Activated naive CD4-positive, alpha-beta T cell treated with anti-CD3 and anti-CD28 coated beads for 36 hours (primary cell): ENCODE measurements at regions not wholly inside any gene's neighbourhood (a gene's known extent, or its start where the extent isn't known, plus 50 kb on each side); places are given as distances from the start of the nearest gene placed in this dataset.
"Not testable (repeated sequence)": the region's sequence is repeated elsewhere in the genome, so short reads cannot be mapped to it uniquely, and the experiment has no call there.

Experiments
- CTCF ChIA-PET: fragments of 350-600 bp; sonication (Branson Sonifier 250); formaldehyde crosslinking; loops from one replicate; lab custom pipeline; 2021; ENCODE audit warnings: antibody characterized with exemption; lab: Charles Lee
- DNase-seq: peaks from one replicate; pipeline ENCODE4 v3.0.0-alpha.2; 2020
- H3K27ac Mint-ChIP-seq: one replicate; pipeline ENCODE4 v1.8.0; 2021; ENCODE audit warnings: mild to moderate bottlenecking, mixed read lengths
- H3K27me3 Mint-ChIP-seq: one replicate; pipeline ENCODE4 v1.8.0; 2021; ENCODE audit warnings: low read depth, mixed read lengths
- H3K36me3 Mint-ChIP-seq: one replicate; pipeline ENCODE4 v1.8.0; 2021; ENCODE audit warnings: low read depth, mixed read lengths
- H3K4me1 Mint-ChIP-seq: one replicate; pipeline ENCODE4 v1.8.0; 2021; ENCODE audit warnings: low read depth, mixed read lengths
- H3K4me3 Mint-ChIP-seq: one replicate; pipeline ENCODE4 v1.8.0; 2021; ENCODE audit warnings: mild to moderate bottlenecking, moderate library complexity, mixed read lengths
- H3K9me3 Mint-ChIP-seq: one replicate; pipeline ENCODE4 v1.8.0; 2021; ENCODE audit warnings: mixed read lengths
- intact Hi-C: fragments of 100-400 bp; cut with micrococcal nuclease; formaldehyde crosslinking; loops from one replicate; pipeline ENCODE4 v1.15.1; 2023

DNA sequence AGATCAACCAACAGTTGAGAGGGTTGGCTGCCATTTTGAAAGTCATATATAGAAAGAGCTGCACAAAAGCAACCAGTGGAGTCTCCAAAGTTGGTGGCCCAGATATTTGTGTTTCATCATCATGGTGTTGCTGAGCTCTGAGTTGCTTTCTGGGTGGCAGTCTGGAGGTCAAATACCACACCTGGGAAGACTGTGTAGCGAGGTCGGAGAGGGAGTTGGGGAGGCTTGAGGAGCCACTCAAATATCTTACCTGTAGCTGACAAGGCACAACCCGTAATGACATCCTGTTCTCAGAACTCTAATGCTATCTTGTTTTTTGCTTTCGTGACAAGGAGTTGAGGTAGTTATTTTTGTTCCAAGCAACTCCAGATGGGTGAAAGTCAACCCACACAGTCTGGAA lies 100.4 kb downstream of the NPIPB5 start:
- H3K4me3 Mint-ChIP-seq, H3K4me1 Mint-ChIP-seq, H3K27me3 Mint-ChIP-seq, H3K9me3 Mint-ChIP-seq, CTCF ChIA-PET, H3K36me3 Mint-ChIP-seq, H3K27ac Mint-ChIP-seq, DNase-seq: not testable (repeated sequence)
- intact Hi-C loops: loop anchor here (10.0 kb wide), 1 partner anchor 1046 kb away; no protein-coding TSS in a partner anchor

DNA sequence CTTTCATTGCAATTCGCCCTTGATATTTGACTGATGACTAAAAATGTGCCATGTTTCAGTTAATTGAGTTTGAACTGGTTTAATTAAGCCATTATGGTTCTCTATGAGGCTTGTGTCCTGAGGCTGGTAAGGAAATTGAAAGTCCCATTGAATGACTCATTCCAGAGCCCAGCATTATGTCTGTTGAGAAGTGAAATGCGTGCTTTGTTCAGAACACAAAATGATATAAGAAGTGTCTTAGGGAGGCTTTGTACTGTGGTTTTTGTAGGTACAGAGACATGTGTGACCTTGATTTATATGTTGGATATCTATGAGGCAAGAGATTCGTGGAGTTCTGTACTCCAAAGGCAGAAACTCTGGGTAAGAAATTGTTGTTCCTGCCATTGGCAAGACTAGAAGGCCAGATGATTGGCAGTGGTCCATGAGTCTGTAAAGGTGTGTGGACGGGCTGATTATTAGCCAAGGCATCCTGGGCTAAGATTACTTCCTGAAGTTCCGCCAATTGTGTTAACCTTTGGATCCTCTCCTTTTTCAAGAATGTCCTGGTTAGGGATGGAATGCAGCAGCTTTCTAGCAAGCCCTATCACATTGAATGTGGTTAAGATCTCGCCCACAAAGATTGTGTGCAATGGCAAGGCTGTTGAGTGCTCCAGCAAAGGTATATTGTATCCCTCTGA lies 103.7 kb downstream of the NPIPB5 start:
- CTCF ChIA-PET: no interaction called here
- intact Hi-C loops: loop anchor here (10.0 kb wide), 1 partner anchor 1050 kb away; no protein-coding TSS in a partner anchor
- H3K36me3 Mint-ChIP-seq: no peaks in the 10 kb centered on the region
- DNase-seq: no peak
- no peaks in the 10 kb centered on the region for H3K4me1 Mint-ChIP-seq
- peaks cover 2% of the 10 kb centered on the region for H3K27me3 Mint-ChIP-seq
- H3K9me3 Mint-ChIP-seq: no peaks in the 10 kb centered on the region
- H3K4me3 Mint-ChIP-seq: no peak overlapping the region
- no peak overlapping the region for H3K27ac Mint-ChIP-seq

DNA sequence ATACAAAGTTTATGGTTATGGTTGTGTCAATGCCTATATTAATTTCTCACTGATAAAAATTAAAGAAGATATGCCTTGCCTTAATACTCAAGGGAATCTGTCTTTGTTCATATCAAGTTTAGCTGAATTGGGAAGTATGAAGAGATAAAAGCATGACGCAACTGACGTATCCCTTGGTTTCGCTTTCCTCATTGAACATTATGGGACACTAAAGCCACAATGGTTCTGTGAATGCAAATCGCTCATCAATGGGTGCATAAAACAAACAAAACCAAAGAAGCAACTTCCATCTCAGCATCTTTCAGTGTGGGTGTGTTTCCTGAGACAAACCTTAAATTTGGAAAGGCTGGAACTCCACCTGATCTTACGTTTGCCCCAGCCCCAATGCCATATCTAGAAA lies 108.2 kb downstream of the NPIPB5 start:
- intact Hi-C loops: loop anchor here (10.0 kb wide), 1 partner anchor 1054 kb away; no protein-coding TSS in a partner anchor
- Mint-ChIP-seq H3K4me3 (no peak overlapping the region), H3K9me3 (no peaks in the 10 kb centered on the region), H3K4me1 (no peaks in the 10 kb centered on the region), H3K27ac (no peak overlapping the region), H3K36me3 (no peaks in the 10 kb centered on the region), H3K27me3 (peaks cover 2% of the 10 kb centered on the region)
- no peak for DNase-seq
- CTCF ChIA-PET: interaction anchor here (0.6 kb wide), 1 partner anchor 15 kb away, joined by 6 read pairs; no protein-coding TSS in a partner anchor

DNA sequence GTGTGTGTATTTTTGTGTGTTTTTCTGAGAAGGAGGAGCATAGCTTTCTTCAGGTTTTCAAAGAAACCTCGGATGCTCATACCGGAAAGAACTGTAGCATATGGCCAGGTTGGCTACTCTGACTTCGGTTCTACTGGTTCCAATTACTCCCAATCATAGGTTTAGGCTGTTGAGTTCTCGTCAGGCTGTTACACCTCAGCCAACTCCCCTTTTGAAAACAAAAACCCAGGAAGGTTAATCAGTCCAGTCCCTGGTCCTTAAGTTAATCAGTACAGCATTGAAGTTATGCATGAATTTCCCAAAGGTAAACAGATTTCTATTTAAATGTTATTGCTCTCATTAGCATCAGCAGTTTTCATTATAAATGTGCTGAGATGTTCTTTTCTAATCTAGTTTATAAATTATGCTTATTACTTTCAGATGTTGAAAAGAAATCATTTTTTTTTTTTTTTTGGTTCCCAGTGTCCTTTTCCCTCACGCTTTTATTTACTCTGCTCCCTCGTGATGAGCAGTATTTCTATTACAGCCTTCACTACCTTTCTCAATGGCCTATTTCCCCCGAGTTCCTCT lies 111.0 kb downstream of the NPIPB5 start:
- H3K4me1 Mint-ChIP-seq: no peaks in the 10 kb centered on the region
- CTCF ChIA-PET: interaction anchor here (0.6 kb wide), 1 partner anchor 1515 kb away, joined by 3 read pairs; no protein-coding TSS in a partner anchor
- H3K27ac Mint-ChIP-seq: no peak overlapping the region
- H3K4me3 Mint-ChIP-seq: no peak overlapping the region
- intact Hi-C loops: no loop called here
- H3K36me3 Mint-ChIP-seq: no peaks in the 10 kb centered on the region
- H3K9me3 Mint-ChIP-seq: no peaks in the 10 kb centered on the region
- DNase-seq: no peak
- no peaks in the 10 kb centered on the region for H3K27me3 Mint-ChIP-seq

DNA sequence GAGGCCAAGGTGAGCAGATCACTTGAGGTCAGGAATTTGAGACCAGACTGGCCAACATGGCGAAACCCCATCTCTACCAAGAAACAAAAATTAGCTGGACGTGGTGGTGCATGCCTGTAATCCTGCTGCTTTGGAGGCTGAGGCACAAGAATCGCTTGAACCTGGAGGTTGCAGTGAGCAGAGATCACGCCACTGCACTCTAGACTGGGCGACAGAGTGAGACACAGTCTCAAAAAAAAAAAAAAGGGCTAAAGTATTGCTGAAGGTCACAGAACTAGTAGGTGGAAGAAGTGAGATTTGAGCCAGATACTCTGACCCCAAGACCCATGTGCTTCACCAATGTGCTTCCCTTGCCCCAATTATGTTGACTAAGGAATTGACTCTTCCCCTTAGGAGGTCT lies 112.0 kb downstream of the NPIPB5 start:
- Mint-ChIP-seq H3K4me1 (no peaks in the 10 kb centered on the region), H3K9me3 (no peaks in the 10 kb centered on the region), H3K27ac (no peak overlapping the region), H3K4me3 (no peak overlapping the region), H3K27me3 (no peaks in the 10 kb centered on the region), H3K36me3 (no peaks in the 10 kb centered on the region)
- intact Hi-C loops: no loop called here
- CTCF ChIA-PET: no interaction called here
- no peak for DNase-seq

DNA sequence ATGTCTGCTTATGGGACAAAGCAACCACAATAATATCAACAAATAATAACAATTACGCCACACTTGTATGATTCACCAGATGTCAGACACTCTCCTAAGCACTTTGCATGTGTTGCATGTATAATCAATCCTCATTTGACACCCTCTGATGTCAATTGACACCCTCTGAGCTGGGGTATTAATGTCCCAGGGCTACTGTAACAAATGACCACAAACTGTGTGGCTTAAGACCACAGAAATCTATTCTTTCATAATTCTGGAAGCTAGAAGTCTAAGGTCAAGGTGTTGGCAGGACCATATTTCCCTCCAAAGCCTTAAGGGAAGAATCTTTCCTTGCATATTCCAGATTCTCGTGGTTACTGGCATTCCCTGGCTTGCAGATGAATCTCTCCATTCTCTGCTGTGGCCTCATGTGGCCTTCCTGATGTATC lies 112.7 kb downstream of the NPIPB5 start:
- Mint-ChIP-seq H3K9me3 (no peaks in the 10 kb centered on the region), H3K27ac (no peak overlapping the region), H3K27me3 (no peaks in the 10 kb centered on the region), H3K36me3 (no peaks in the 10 kb centered on the region), H3K4me1 (no peaks in the 10 kb centered on the region), H3K4me3 (no peak overlapping the region)
- no peak for DNase-seq
- CTCF ChIA-PET: no interaction called here
- intact Hi-C loops: no loop called here

DNA sequence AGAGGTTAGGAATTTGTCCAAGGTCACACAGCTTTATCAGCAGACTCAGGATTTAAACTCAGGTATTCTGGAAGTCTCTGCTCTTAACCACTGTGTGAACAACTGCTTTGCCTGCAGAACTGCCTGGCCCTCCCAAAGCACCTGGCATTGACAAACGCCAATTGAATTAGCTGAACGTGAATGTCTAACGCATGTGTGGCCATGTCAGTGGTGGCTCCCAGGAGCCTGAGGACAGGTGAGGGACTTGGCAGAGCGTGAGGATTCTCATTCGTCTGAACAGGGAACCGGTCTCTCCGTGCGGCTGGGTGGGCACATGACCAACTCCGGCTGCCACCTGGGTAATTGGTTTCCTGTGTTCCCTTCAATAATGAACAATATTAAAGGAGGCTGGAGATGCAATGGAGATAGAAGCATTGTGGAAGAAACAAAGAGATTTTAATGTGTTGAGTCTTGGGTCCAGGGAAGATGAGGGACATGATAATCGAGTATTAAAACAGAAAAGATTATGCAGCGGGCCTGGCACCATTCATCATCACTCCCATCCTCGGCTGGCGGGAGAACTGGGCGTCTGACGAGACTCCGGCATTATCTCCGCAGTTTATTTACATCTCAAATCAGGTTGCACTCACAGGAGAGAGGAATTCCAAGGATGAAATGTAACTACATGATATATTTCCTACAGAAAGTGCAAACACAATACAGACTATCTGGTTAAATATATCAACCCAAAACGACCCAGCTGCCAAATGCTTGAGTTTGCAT lies 113.5 kb downstream of the NPIPB5 start:
- DNase-seq: no peak
- intact Hi-C loops: no loop called here
- Mint-ChIP-seq H3K36me3 (no peaks in the 10 kb centered on the region), H3K27ac (no peak overlapping the region), H3K27me3 (no peaks in the 10 kb centered on the region), H3K9me3 (no peaks in the 10 kb centered on the region), H3K4me1 (no peaks in the 10 kb centered on the region), H3K4me3 (no peak overlapping the region)
- CTCF ChIA-PET: no interaction called here

DNA sequence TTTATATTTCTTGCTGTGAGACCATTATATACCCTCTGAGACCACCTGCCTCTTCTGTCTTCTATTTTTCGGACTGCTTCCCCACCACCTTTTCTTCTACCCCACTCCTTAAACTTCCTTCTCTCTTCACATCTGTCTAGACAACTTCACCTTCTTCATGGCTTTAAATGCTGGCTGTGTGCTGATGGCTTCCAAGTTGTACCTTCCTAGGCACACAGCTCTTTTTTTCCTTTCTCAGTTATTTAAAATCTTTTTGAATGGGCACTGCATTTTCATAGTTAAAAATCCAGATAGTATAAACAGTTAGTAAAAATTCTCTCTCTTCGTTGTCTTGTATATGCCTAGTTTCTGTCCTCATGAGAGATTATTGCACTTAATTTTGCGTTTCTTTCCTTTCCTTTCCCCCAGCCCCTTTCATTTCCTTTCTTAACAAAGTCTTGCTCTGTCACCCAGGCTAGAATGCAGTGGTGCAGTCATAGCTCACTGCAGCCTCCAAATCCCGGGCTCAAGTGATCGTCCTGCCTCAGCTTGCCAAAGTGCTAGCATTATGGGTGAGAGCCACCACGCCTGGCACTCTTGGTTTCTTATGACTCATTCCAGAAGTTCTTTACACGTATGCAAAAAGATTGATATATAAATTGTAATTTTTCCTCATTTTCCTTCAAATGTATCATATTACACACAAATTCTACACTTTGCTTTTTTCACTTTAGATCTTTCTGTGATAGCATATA lies 114.3 kb downstream of the NPIPB5 start:
- CTCF ChIA-PET: no interaction called here
- no peak for DNase-seq
- Mint-ChIP-seq H3K36me3 (no peaks in the 10 kb centered on the region), H3K4me1 (no peaks in the 10 kb centered on the region), H3K9me3 (no peaks in the 10 kb centered on the region), H3K4me3 (no peak overlapping the region), H3K27ac (no peak overlapping the region), H3K27me3 (no peaks in the 10 kb centered on the region)
- intact Hi-C loops: no loop called here

DNA sequence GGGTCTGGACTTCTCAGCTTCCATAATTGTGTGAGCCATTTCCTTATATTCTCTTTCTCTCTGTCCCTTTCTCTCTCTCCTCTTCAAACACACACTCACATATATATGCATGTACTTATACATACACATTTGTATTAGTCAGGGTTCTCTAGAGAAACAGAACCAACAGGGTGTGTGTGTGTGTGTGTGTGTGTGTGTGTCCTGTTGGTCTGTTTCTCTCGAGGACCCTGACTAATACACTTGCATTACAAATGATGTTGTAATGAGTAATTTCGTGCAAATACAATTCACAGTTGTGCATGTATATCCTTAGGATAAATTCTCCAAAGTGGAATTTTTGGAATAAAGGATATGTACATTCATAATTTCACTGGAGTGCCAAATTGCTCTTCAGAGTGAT lies 115.3 kb downstream of the NPIPB5 start:
- Mint-ChIP-seq H3K36me3 (no peaks in the 10 kb centered on the region), H3K27ac (no peak overlapping the region), H3K4me3 (no peak overlapping the region), H3K4me1 (no peaks in the 10 kb centered on the region), H3K9me3 (no peaks in the 10 kb centered on the region), H3K27me3 (no peaks in the 10 kb centered on the region)
- intact Hi-C loops: no loop called here
- no peak for DNase-seq
- CTCF ChIA-PET: no interaction called here

DNA sequence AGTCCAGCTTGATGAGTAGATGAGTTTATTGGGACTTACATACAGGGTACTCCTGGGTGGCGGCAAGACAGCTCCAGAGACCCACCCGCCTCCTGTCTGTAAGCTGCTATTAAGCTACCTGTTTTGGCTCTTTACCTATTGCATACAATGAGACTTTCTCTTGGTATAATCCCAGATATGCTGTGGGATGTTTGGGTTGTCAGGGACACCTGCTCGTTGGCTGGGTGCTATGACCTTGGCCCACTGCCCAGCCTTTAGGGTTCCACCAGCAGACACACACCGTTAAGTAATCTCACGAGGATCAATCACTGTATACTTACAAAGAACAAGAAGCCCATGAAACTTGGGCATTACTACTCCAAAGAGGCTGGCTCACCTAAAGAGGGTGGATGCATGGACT lies 116.4 kb downstream of the NPIPB5 start:
- H3K27me3 Mint-ChIP-seq: no peaks in the 10 kb centered on the region
- no peaks in the 10 kb centered on the region for H3K9me3 Mint-ChIP-seq
- no peaks in the 10 kb centered on the region for H3K36me3 Mint-ChIP-seq
- H3K4me1 Mint-ChIP-seq: no peaks in the 10 kb centered on the region
- no peak overlapping the region for H3K4me3 Mint-ChIP-seq
- DNase-seq: no peak
- intact Hi-C loops: no loop called here
- H3K27ac Mint-ChIP-seq: no peak overlapping the region
- CTCF ChIA-PET: no interaction called here

DNA sequence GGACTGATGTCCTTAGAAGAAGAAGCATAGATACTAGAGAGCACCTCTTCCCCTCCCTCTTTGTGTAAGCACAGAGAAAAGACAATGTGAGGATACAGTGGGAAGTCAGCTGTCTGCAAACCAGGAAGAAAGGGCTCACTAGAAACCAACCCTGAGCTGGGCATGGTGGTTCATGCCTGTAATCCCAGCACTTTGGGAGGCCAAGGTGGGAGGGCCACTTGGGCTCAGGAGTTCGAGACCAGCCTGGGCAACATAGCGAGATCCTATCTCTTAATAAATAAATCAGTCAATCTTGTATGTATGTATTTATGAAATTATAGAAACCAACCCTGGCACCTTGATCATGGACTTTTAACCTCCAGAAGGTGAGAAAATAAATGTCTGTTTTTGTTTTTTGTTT lies 118.3 kb downstream of the NPIPB5 start:
- Mint-ChIP-seq H3K27me3 (no peaks in the 10 kb centered on the region), H3K27ac (no peak overlapping the region), H3K4me3 (no peak overlapping the region), H3K9me3 (no peaks in the 10 kb centered on the region), H3K4me1 (no peaks in the 10 kb centered on the region), H3K36me3 (no peaks in the 10 kb centered on the region)
- no peak for DNase-seq
- CTCF ChIA-PET: no interaction called here
- intact Hi-C loops: no loop called here

DNA sequence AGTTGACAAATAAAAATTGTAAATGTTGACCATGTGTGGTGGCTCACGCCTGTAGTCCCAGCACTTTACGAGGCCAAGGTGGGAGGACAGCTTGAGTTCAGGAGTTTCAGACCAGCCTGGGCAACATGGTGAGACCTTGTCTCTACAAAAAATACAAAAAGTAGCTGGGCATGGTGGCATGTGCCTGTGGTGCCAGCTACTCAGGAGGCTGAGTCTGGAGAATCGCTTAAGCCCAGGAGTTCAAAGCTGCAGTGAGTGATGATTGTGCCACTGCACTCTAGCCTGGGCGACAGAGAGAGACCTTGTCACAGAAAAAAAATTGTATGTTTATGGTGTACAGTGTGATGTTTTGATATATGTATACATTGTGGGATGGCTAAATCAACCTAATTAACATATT lies 119.6 kb downstream of the NPIPB5 start:
- H3K27me3 Mint-ChIP-seq: no peaks in the 10 kb centered on the region
- DNase-seq: no peak
- CTCF ChIA-PET: interaction anchor here (0.6 kb wide), 1 partner anchor 180 kb away, joined by 3 read pairs; no protein-coding TSS in a partner anchor
- no peaks in the 10 kb centered on the region for H3K9me3 Mint-ChIP-seq
- intact Hi-C loops: no loop called here
- H3K36me3 Mint-ChIP-seq: no peaks in the 10 kb centered on the region
- no peaks in the 10 kb centered on the region for H3K4me1 Mint-ChIP-seq
- no peak overlapping the region for H3K4me3 Mint-ChIP-seq
- no peak overlapping the region for H3K27ac Mint-ChIP-seq
